Dendritic cell treated with granulocyte-macrophage colony-stimulating factor and Interleukin-4, amounts not matched to agents 40 ng/mL and 50 ng/mL, for 4 days (primary cell): ENCODE measurements at regions not wholly inside any gene's neighbourhood (a gene's known extent, or its start where the extent isn't known, plus 50 kb on each side); places are given as distances from the start of the nearest gene placed in this dataset.
"Not testable (repeated sequence)": the region's sequence is repeated elsewhere in the genome, so short reads cannot be mapped to it uniquely, and the experiment has no call there.

ENCODE experiments used
- H3K27ac Mint-ChIP-seq: one replicate; pipeline ENCODE4 v1.8.0; 2022; ENCODE audit warnings: mild to moderate bottlenecking, mixed read lengths
- H3K27me3 Mint-ChIP-seq: one replicate; pipeline ENCODE4 v1.8.0; 2022; ENCODE audit warnings: mild to moderate bottlenecking, mixed read lengths
- H3K36me3 Mint-ChIP-seq: one replicate; pipeline ENCODE4 v1.8.0; 2022; ENCODE audit warnings: low read depth, mixed read lengths
- H3K4me1 Mint-ChIP-seq: one replicate; pipeline ENCODE4 v1.8.0; 2022; ENCODE audit warnings: low read depth, mixed read lengths
- H3K4me3 Mint-ChIP-seq: one replicate; pipeline ENCODE4 v1.8.0; 2022; ENCODE audit warnings: mild to moderate bottlenecking, moderate library complexity, mixed read lengths
- H3K9me3 Mint-ChIP-seq: one replicate; pipeline ENCODE4 v1.8.0; 2022; ENCODE audit warnings: mixed read lengths
- intact Hi-C: fragments of 100-400 bp; cut with micrococcal nuclease; formaldehyde crosslinking; loops from one replicate; pipeline ENCODE4 v1.15.0; 2022

GRCh38 chrX:1093586-1094421 lies 118.6 kb downstream of the CRLF2 start:
- Mint-ChIP-seq H3K4me1 (no peaks in the 10 kb centered on the region), H3K27ac (no peak overlapping the region), H3K36me3 (no peaks in the 10 kb centered on the region), H3K4me3 (no peak overlapping the region), H3K27me3 (peaks cover 6% of the 10 kb centered on the region), H3K9me3 (peaks cover 12% of the 10 kb centered on the region)
- intact Hi-C loops = no loop called here

GRCh38 chrX:1093121-1093520 lies 119.3 kb downstream of the CRLF2 start:
- Mint-ChIP-seq H3K27me3 (peaks cover 6% of the 10 kb centered on the region), H3K36me3 (no peaks in the 10 kb centered on the region), H3K27ac (no peak overlapping the region), H3K9me3 (peaks cover 12% of the 10 kb centered on the region), H3K4me1 (no peaks in the 10 kb centered on the region), H3K4me3 (no peak overlapping the region)
- intact Hi-C loops = no loop called here

DNA sequence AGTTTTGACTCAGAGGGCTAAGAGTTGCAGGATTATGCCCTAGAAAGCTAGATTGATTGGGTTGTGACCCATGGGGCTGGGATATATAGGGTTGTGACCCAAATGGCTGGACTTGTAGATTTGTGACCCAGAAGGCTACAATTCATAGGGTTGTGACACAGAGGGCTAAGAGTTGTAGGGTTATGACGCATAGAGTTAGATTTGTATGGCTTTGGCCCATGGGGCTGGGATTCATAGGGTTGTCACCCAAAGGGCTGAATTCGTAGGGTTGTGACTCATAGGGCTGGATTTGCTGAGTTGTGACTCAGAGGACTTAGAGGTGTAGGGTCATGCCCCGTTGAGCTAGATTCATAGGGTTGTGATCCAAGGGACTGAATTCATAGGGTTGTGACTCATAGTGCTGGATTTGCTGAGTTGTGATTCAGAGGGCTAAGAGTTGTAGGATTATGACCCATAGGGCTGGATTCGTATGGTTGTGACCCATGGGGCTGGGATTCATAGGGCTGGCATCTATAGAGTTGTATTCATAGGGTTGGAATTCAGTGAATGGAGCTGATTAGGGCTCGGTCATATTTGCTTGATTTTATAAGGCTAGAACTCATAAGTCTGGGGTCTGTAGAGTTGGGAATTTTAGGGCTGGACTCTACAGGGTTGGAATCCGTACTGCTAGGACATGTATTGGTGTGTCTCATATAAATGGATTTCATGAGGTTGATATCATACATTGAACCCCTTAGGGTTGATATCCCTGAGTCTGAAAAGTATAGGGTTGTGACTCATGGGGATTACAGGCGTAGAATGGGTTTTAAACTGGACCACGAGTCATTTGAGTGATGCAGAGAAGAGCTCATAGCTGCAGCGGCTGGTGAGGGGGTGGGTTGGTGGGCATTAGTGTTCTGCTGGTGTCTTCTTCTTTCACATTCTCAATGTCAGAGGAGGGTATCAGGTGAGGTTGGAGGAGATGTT lies 125.7 kb downstream of the CRLF2 start:
- H3K36me3 Mint-ChIP-seq = no peaks in the 10 kb centered on the region
- H3K4me3 Mint-ChIP-seq = no peak overlapping the region
- H3K27me3 Mint-ChIP-seq = peaks cover 11% of the 10 kb centered on the region
- peaks cover 32% of the 10 kb centered on the region for H3K9me3 Mint-ChIP-seq
- intact Hi-C loops = no loop called here
- no peaks in the 10 kb centered on the region for H3K4me1 Mint-ChIP-seq
- H3K27ac Mint-ChIP-seq = no peak overlapping the region

DNA sequence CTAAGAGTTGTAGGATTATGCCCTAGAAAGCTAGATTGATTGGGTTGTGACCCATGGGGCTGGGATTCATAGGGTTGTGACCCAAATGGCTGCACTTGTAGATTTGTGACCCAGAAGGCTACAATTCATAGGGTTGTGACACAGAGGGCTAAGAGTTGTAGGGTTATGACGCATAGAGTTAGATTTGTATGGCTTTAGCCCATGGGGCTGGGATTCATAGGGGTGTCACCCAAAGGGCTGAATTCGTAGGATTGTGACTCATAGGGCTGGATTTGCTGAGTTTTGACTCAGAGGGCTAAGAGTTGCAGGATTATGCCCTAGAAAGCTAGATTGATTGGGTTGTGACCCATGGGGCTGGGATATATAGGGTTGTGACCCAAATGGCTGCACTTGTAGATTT lies 126.6 kb downstream of the CRLF2 start:
- H3K4me3 Mint-ChIP-seq, H3K36me3 Mint-ChIP-seq, H3K27ac Mint-ChIP-seq, H3K4me1 Mint-ChIP-seq, intact Hi-C loops: not testable (repeated sequence)
- Mint-ChIP-seq H3K9me3 (peaks cover 32% of the 10 kb centered on the region), H3K27me3 (peaks cover 11% of the 10 kb centered on the region)

GRCh38 chrX:1084689-1085088 lies 127.8 kb downstream of the CRLF2 start:
- no peaks in the 10 kb centered on the region for H3K4me1 Mint-ChIP-seq
- peaks cover 32% of the 10 kb centered on the region for H3K9me3 Mint-ChIP-seq
- intact Hi-C loops = no loop called here

DNA sequence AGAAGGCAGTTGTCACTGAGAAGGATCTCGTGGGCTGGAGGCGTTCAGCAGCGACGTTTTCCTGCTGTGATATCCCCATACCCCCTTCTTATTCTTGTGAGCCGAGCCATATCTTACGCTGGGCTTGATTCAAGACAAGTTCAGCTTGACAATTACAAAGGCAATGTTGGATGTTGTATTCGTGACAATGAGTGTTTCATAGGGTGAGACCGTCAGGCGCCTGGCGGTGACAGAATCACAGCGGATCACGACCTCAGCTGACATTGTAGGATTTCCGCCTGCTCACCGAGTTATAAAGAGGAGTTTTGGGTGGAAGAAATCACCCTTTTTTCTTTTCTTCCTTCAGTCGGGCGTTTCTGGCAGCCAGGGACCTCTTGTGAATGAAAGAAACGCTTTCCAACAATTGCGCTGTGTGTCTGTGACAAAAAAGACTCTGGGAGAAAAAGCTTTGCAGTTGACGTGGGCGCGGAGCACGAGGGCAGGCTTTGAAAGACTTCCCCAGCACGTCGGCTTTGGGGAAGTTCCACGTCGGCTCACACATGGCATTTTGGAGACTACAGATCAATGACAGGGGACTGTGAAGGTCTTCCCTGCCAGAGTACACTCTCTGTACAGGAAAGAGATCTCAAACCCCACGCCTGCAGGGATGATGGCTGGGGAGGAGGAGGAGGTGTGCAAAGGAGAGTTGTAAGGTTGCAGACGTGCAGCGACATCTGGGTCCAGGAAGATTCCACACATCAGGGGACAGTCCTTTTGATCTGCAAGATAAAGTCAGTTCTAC lies 135.4 kb downstream of the CRLF2 start:
- H3K9me3 Mint-ChIP-seq = peaks cover 17% of the 10 kb centered on the region
- peaks cover 26% of the 10 kb centered on the region for H3K27me3 Mint-ChIP-seq
- H3K36me3 Mint-ChIP-seq = no peaks in the 10 kb centered on the region
- peaks cover 8% of the 10 kb centered on the region for H3K4me1 Mint-ChIP-seq
- intact Hi-C loops = no loop called here
- H3K27ac Mint-ChIP-seq = no peak overlapping the region
- no peak overlapping the region for H3K4me3 Mint-ChIP-seq

More at GRCh38 chrX:1084689-1085088, 127.8 kb downstream of the CRLF2 start:
- H3K4me3 Mint-ChIP-seq = no peak overlapping the region
- H3K36me3 Mint-ChIP-seq = no peaks in the 10 kb centered on the region
- H3K27me3 Mint-ChIP-seq = peaks cover 14% of the 10 kb centered on the region
- H3K27ac Mint-ChIP-seq = no peak overlapping the region

GRCh38 chrX:1075741-1076140 lies 136.7 kb downstream of the CRLF2 start:
- intact Hi-C loops = no loop called here
- Mint-ChIP-seq H3K4me1 (peaks cover 8% of the 10 kb centered on the region), H3K9me3 (peaks cover 17% of the 10 kb centered on the region), H3K4me3 (no peak overlapping the region), H3K36me3 (no peaks in the 10 kb centered on the region), H3K27ac (no peak overlapping the region), H3K27me3 (peaks cover 25% of the 10 kb centered on the region)

- Mint-ChIP-seq H3K27me3 (peaks cover 23% of the 10 kb centered on the region), H3K4me1 (peaks cover 8% of the 10 kb centered on the region), H3K4me3 (no peak overlapping the region), H3K9me3 (peaks cover 17% of the 10 kb centered on the region), H3K27ac (no peak overlapping the region), H3K36me3 (no peaks in the 10 kb centered on the region)
- intact Hi-C loops = no loop called here
These were observed 137.3 kb downstream of the CRLF2 start for GRCh38 chrX:1075156-1075555.

DNA sequence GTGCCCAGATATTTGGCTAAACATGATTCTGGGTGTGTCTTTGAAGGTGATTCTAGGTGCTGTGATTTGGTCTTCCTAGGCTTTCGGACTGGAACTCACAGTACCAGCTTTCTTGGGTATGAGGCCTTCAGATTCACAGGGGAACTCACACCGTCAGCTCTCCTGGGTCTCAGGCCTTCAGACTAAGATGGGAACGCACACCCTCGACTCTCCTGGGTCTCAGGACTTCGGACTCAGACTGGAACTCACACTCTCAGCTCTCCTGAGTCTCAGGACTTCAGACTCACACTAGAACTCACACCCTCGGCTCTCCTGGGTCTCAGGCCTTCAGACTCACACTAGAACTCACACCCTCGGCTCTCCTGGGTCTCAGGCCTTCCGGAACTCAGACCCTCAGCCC lies 137.7 kb downstream of the CRLF2 start:
- intact Hi-C loops = no loop called here
- no peak overlapping the region for H3K27ac Mint-ChIP-seq

GRCh38 chrX:1074172-1074571 lies 138.3 kb downstream of the CRLF2 start:
- no peak overlapping the region for H3K27ac Mint-ChIP-seq
- H3K4me1 Mint-ChIP-seq = peaks cover 8% of the 10 kb centered on the region
- H3K4me3 Mint-ChIP-seq = no peak overlapping the region
- peaks cover 23% of the 10 kb centered on the region for H3K27me3 Mint-ChIP-seq
- peaks cover 17% of the 10 kb centered on the region for H3K9me3 Mint-ChIP-seq
- H3K36me3 Mint-ChIP-seq = no peaks in the 10 kb centered on the region
- intact Hi-C loops = no loop called here

More for the DNA sequence above, 137.7 kb downstream of the CRLF2 start:
- Mint-ChIP-seq H3K4me3 (no peak overlapping the region), H3K9me3 (peaks cover 17% of the 10 kb centered on the region), H3K4me1 (peaks cover 8% of the 10 kb centered on the region), H3K36me3 (no peaks in the 10 kb centered on the region), H3K27me3 (peaks cover 23% of the 10 kb centered on the region)

GRCh38 chrX:1072637-1073377 lies 139.6 kb downstream of the CRLF2 start:
- intact Hi-C loops = no loop called here
- Mint-ChIP-seq H3K27ac (no peak overlapping the region), H3K4me3 (no peak overlapping the region), H3K4me1 (peaks cover 8% of the 10 kb centered on the region), H3K9me3 (peaks cover 17% of the 10 kb centered on the region), H3K27me3 (peaks cover 22% of the 10 kb centered on the region), H3K36me3 (no peaks in the 10 kb centered on the region)

- Mint-ChIP-seq H3K4me1 (no peaks in the 10 kb centered on the region), H3K4me3 (no peak overlapping the region), H3K27ac (no peak overlapping the region), H3K27me3 (peaks cover 7% of the 10 kb centered on the region), H3K9me3 (peaks cover 17% of the 10 kb centered on the region), H3K36me3 (no peaks in the 10 kb centered on the region)
- intact Hi-C loops = no loop called here
These were observed 141.1 kb downstream of the CRLF2 start for GRCh38 chrX:1071351-1071750.

- intact Hi-C loops = no loop called here
- Mint-ChIP-seq H3K4me1 (no peaks in the 10 kb centered on the region), H3K27me3 (peaks cover 3% of the 10 kb centered on the region), H3K27ac (no peak overlapping the region), H3K4me3 (no peak overlapping the region), H3K9me3 (peaks cover 10% of the 10 kb centered on the region), H3K36me3 (no peaks in the 10 kb centered on the region)
These were observed 150.1 kb downstream of the CRLF2 start for GRCh38 chrX:1062351-1062750.
